HG03196 (cell line): ENCODE measurements at regions not wholly inside any gene's neighbourhood (a gene's known extent, or its start where the extent isn't known, plus 50 kb on each side); places are given as distances from the start of the nearest gene placed in this dataset.

Experiments
- ATAC-seq: cut with Tn5 transposase; IDR thresholded peaks from one replicate; pipeline ENCODE4 v1.9.1; 2021; ENCODE audit not compliant: unreplicated experiment

GRCh38 chr2:176467595-176467994 is 198.4 kb downstream of the MTX2 start:
- ATAC-seq = no peak

GRCh38 chr2:176468457-176469113 is 199.3 kb downstream of the MTX2 start:
- no peak for ATAC-seq

GRCh38 chr2:176470713-176471112 is 201.5 kb downstream of the MTX2 start:
- no peak for ATAC-seq

GRCh38 chr2:176471949-176472348 is 202.7 kb downstream of the MTX2 start:
- no peak for ATAC-seq

GRCh38 chr2:176473177-176473576 is 203.9 kb downstream of the MTX2 start:
- peak; percentile 58 for ATAC-seq

GRCh38 chr2:176473851-176474250 is 204.6 kb downstream of the MTX2 start:
- ATAC-seq = no peak

- no peak for ATAC-seq
Measured at GRCh38 chr2:176477336-176477735, 208.1 kb downstream of the MTX2 start.

GRCh38 chr2:176479961-176480360 is 210.7 kb downstream of the MTX2 start:
- ATAC-seq = no peak

- no peak for ATAC-seq
Measured at GRCh38 chr2:176482107-176482506, 212.9 kb downstream of the MTX2 start.

GRCh38 chr2:176483476-176483875 is 214.2 kb downstream of the MTX2 start:
- no peak for ATAC-seq

GRCh38 chr2:176483901-176484568 is 214.8 kb downstream of the MTX2 start:
- ATAC-seq = no peak

GRCh38 chr2:176484838-176485237 is 215.6 kb downstream of the MTX2 start:
- ATAC-seq = no peak

GRCh38 chr2:176488431-176488830 is 219.2 kb downstream of the MTX2 start:
- no peak for ATAC-seq

GRCh38 chr2:176490061-176490861 is 221.0 kb downstream of the MTX2 start:
- ATAC-seq = no peak

GRCh38 chr2:176491172-176491904 is 222.1 kb downstream of the MTX2 start:
- peak; percentile 81 for ATAC-seq

- ATAC-seq = no peak
Measured at GRCh38 chr2:176492583-176492982, 223.3 kb downstream of the MTX2 start.

GRCh38 chr2:176493226-176493825 is 224.1 kb downstream of the MTX2 start:
- peak; percentile 34 for ATAC-seq

- ATAC-seq = no peak
Measured at GRCh38 chr2:176493909-176494308, 224.7 kb downstream of the MTX2 start.

- ATAC-seq = no peak
Measured at GRCh38 chr2:176494949-176495353, 225.7 kb downstream of the MTX2 start.

- ATAC-seq = no peak
Measured at GRCh38 chr2:176495826-176496225, 226.6 kb downstream of the MTX2 start.

GRCh38 chr2:176496761-176497160 is 227.5 kb downstream of the MTX2 start:
- no peak for ATAC-seq
